HEK293T (cell line): ENCODE measurements at regions not wholly inside any gene's neighbourhood (a gene's known extent, or its start where the extent isn't known, plus 50 kb on each side); places are given as distances from the start of the nearest gene placed in this dataset.

Experiments used
- FOXK2 ChIP-seq: fragments of 450-650 bp; IDR thresholded peaks from 2 replicates; pipeline ENCODE4 v1.6.1; 2016; ENCODE audit warnings: mild to moderate bottlenecking
- SP1 ChIP-seq: fragments of 450-650 bp; IDR thresholded peaks from 2 replicates; pipeline ENCODE4 v1.6.1; 2017

- no peak for TF ChIP-seq SP1
- no peak for TF ChIP-seq FOXK2
Observed at GRCh38 chr7:79684384-79684783, 230.9 kb upstream of the MAGI2 start.
